Fibroblast of the aortic adventitia (primary cell): ENCODE measurements at regions not wholly inside any gene's neighbourhood (a gene's known extent, or its start where the extent isn't known, plus 50 kb on each side); places are given as distances from the start of the nearest gene placed in this dataset.
A peak's percentile ranks its signal among the peaks of the same experiment; 100 is the strongest.

Experiments
- DNase-seq: peaks from one replicate; pipeline ENCODE4 v3.0.0-alpha.2; 2010; ENCODE audit warnings: low read depth
- H3K4me3 ChIP-seq: 2 replicates; pipeline ENCODE4 v1.5.1; 2011; ENCODE audit warnings: low read depth, mild to moderate bottlenecking, control low read depth, low read length, moderate library complexity
- CTCF ChIP-seq: IDR thresholded peaks from 2 replicates; pipeline ENCODE4 v1.5.1; 2011; ENCODE audit warnings: mild to moderate bottlenecking, low read length, control low read depth, inconsistent platforms; ENCODE audit not compliant: insufficient read depth

GRCh38 chr6:47152666-47153403 lies 110.7 kb upstream of the ADGRF1 start:
- no peak overlapping the region for H3K4me3 ChIP-seq
- peak; percentile 25 for DNase-seq
- no peak for TF ChIP-seq CTCF

- TF ChIP-seq CTCF = no peak
- no peak for DNase-seq
- no peak overlapping the region for H3K4me3 ChIP-seq
These were observed 109.2 kb upstream of the ADGRF1 start for GRCh38 chr6:47151232-47151898.

GRCh38 chr6:47149554-47149953 lies 107.4 kb upstream of the ADGRF1 start:
- no peak for TF ChIP-seq CTCF
- no peak for DNase-seq
- no peak overlapping the region for H3K4me3 ChIP-seq

DNA sequence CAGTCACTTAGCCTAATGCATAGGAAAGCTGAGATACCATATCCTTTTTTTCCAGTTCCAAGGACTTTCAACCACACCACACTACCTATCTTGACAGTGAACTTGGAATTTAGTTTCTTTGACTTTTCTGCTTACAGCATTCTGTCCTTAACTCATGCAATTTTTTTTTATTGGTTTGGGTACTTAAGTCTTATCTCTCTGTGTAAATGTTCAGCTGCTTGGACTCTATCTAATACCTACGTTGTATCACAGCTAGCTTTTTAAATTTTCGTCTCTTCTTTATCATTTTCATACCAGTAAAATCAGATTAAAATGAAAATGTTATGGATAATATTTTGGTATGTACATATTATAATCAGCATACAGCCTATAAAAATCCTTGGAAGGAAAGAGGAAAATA lies 106.9 kb upstream of the ADGRF1 start:
- no peak overlapping the region for H3K4me3 ChIP-seq
- no peak for TF ChIP-seq CTCF
- DNase-seq = no peak

- no peak for DNase-seq
- TF ChIP-seq CTCF = no peak
- H3K4me3 ChIP-seq = no peak overlapping the region
These were observed 105.8 kb upstream of the ADGRF1 start for GRCh38 chr6:47147836-47148344.

GRCh38 chr6:47147175-47147727 lies 105.1 kb upstream of the ADGRF1 start:
- DNase-seq = no peak
- H3K4me3 ChIP-seq = no peak overlapping the region
- TF ChIP-seq CTCF = no peak
